ENCODE measurements at regions not wholly inside any gene's neighbourhood (a gene's known extent, or its start where the extent isn't known, plus 50 kb on each side); places are given as distances from the start of the nearest gene placed in this dataset.

DNA sequence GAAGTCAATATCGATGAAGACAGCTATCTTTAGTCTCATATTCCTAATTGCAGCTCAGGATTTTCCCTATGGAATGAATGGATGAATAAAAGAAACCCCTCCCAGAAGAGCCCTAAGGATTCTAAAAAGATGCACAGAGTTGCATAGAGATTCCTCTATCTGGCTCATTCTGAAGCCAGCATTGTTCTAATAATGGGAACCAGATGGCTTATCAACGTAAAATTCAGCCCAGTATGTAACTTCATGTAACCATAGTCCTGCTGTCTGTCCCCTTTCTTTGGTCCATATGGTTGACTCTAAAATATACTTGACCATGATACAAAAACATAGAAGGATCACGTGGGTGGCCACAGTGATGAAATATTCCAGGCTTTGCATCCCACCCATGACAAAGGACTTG, 508.6 kb downstream of the RASEF start:
- TF ChIP-seq, protein P1, sequence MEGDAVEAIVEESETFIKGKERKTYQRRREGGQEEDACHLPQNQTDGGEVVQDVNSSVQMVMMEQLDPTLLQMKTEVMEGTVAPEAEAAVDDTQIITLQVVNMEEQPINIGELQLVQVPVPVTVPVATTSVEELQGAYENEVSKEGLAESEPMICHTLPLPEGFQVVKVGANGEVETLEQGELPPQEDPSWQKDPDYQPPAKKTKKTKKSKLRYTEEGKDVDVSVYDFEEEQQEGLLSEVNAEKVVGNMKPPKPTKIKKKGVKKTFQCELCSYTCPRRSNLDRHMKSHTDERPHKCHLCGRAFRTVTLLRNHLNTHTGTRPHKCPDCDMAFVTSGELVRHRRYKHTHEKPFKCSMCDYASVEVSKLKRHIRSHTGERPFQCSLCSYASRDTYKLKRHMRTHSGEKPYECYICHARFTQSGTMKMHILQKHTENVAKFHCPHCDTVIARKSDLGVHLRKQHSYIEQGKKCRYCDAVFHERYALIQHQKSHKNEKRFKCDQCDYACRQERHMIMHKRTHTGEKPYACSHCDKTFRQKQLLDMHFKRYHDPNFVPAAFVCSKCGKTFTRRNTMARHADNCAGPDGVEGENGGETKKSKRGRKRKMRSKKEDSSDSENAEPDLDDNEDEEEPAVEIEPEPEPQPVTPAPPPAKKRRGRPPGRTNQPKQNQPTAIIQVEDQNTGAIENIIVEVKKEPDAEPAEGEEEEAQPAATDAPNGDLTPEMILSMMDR (IDR thresholded peaks at IDR 0.05; ENCODE audit: low read depth, low read length): no peak
- DNase-seq (ENCODE audit: low read depth in 2 of 2): no peak
- no peak overlapping the region for H3K4me3 ChIP-seq (replicated peaks in 1 of 2; ENCODE audit: low read depth in 2 of 2, low read length in 2 of 2)

DNA sequence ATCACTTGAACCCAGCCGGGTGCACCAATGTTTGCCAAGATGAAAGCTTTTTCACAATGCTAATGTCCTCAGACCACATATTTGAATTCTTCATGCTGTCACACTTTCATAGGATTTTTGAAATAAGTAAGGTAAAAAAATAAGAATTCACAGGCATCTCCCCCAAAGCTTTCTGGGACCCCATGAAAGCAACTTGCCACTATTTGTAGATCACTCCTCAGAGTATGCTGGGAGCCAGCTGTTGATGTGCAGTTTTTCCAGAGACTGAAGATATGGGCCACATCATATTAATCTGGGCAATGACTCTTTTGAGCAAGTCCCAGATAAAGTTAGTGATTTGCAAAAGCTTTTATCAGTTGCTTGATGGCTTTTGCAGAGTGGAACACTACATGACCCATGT, 507.9 kb downstream of the RASEF start:
- TF ChIP-seq, protein P1 (IDR thresholded peaks at IDR 0.05; ENCODE audit: low read depth, low read length): no peak
- H3K4me3 ChIP-seq (replicated peaks in 1 of 2; ENCODE audit: low read depth in 2 of 2, low read length in 2 of 2): no peak overlapping the region
- DNase-seq (ENCODE audit: low read depth in 2 of 2): no peak

GRCh38 chr9:82555431-82556051, 507.4 kb downstream of the RASEF start:
- peak in 1 of 2 donors; percentile 24 for DNase-seq (ENCODE audit: low read depth in 2 of 2)
- TF ChIP-seq, protein P1 (IDR thresholded peaks at IDR 0.05; ENCODE audit: low read depth, low read length): no peak
- no peak overlapping the region for H3K4me3 ChIP-seq (replicated peaks in 1 of 2; ENCODE audit: low read depth in 2 of 2, low read length in 2 of 2)

GRCh38 chr9:82558346-82558745, 504.6 kb downstream of the RASEF start:
- DNase-seq (ENCODE audit: low read depth in 2 of 2): no peak

GRCh38 chr9:82558855-82559630, 503.9 kb downstream of the RASEF start:
- no peak for DNase-seq (ENCODE audit: low read depth in 2 of 2)
- H3K4me3 ChIP-seq (replicated peaks in 1 of 2; ENCODE audit: low read depth in 2 of 2, low read length in 2 of 2): no peak overlapping the region
- TF ChIP-seq, protein P1 (IDR thresholded peaks at IDR 0.05; ENCODE audit: low read depth, low read length): no peak

More at GRCh38 chr9:82558346-82558745, 504.6 kb downstream of the RASEF start:
- TF ChIP-seq, protein P1 (IDR thresholded peaks at IDR 0.05; ENCODE audit: low read depth, low read length): no peak
- H3K4me3 ChIP-seq (replicated peaks in 1 of 2; ENCODE audit: low read depth in 2 of 2, low read length in 2 of 2): no peak overlapping the region

GRCh38 chr9:82560036-82560435, 502.9 kb downstream of the RASEF start:
- no peak for DNase-seq (ENCODE audit: low read depth in 2 of 2)
- no peak overlapping the region for H3K4me3 ChIP-seq (replicated peaks in 1 of 2; ENCODE audit: low read depth in 2 of 2, low read length in 2 of 2)
- TF ChIP-seq, protein P1 (IDR thresholded peaks at IDR 0.05; ENCODE audit: low read depth, low read length): no peak

Data from cardiac fibroblast (primary cell).